HEK293T (cell line): ENCODE measurements at regions not wholly inside any gene's neighbourhood (a gene's known extent, or its start where the extent isn't known, plus 50 kb on each side); places are given as distances from the start of the nearest gene placed in this dataset.

Source experiments
- CTCF ChIA-PET: fragments of 350-600 bp; formaldehyde crosslinking; extraction: SDS; loops from one replicate; lab custom pipeline; 2021; ENCODE audit warnings: antibody characterized with exemption, inconsistent platforms; lab: Yijun Ruan, JAX
- POLR2A ChIA-PET: fragments of 350-600 bp; formaldehyde crosslinking; extraction: SDS; loops from one replicate; lab custom pipeline; 2020; ENCODE audit warnings: antibody characterized with exemption, inconsistent platforms; lab: Yijun Ruan, JAX
- DNase-seq: peaks from one replicate; pipeline ENCODE4 v3.0.0; 2012; ENCODE audit warnings: mixed read lengths; ENCODE audit errors: extremely low spot score
- ARNT ChIP-seq: fragments of 450-650 bp; IDR thresholded peaks from 2 replicates; pipeline ENCODE4 v1.6.1; 2017; ENCODE audit warnings: mild to moderate bottlenecking
- BHLHE40 ChIP-seq: fragments of 450-650 bp; IDR thresholded peaks from 2 replicates; pipeline ENCODE4 v1.6.1; 2016; ENCODE audit warnings: mild to moderate bottlenecking, moderate library complexity, borderline replicate concordance
- CTBP1 ChIP-seq: fragments of 450-650 bp; IDR thresholded peaks from 2 replicates; pipeline ENCODE4 v1.6.1; 2016; ENCODE audit warnings: borderline replicate concordance
- ELF4 ChIP-seq: fragments of 450-650 bp; IDR thresholded peaks from 2 replicates; pipeline ENCODE4 v1.6.1; 2017; ENCODE audit warnings: antibody characterized with exemption
- FOXA1 ChIP-seq: fragments of 450-650 bp; IDR thresholded peaks from 2 replicates; pipeline ENCODE4 v1.6.1; 2016; ENCODE audit warnings: mild to moderate bottlenecking
- FOXK2 ChIP-seq: fragments of 450-650 bp; IDR thresholded peaks from 2 replicates; pipeline ENCODE4 v1.6.1; 2016; ENCODE audit warnings: mild to moderate bottlenecking
- FOXM1 ChIP-seq: fragments of 450-650 bp; IDR thresholded peaks from 2 replicates; pipeline ENCODE4 v1.6.1; 2017; ENCODE audit warnings: mild to moderate bottlenecking, borderline replicate concordance
- HDGF ChIP-seq: fragments of 450-650 bp; IDR thresholded peaks from 2 replicates; pipeline ENCODE4 v1.6.1; 2017; ENCODE audit warnings: antibody characterized with exemption, borderline replicate concordance
- L3MBTL2 ChIP-seq: fragments of 450-650 bp; conservative IDR thresholded peaks from 2 replicates; pipeline ENCODE4 v1.6.1; 2016; ENCODE audit warnings: mild to moderate bottlenecking
- LEF1 ChIP-seq: fragments of 450-650 bp; IDR thresholded peaks from 2 replicates; pipeline ENCODE4 v1.6.1; 2017; ENCODE audit warnings: mild to moderate bottlenecking, borderline replicate concordance
- NFRKB ChIP-seq: fragments of 450-650 bp; IDR thresholded peaks from 2 replicates; pipeline ENCODE4 v1.6.1; 2016; ENCODE audit warnings: mild to moderate bottlenecking, moderate library complexity
- SP1 ChIP-seq: fragments of 450-650 bp; IDR thresholded peaks from 2 replicates; pipeline ENCODE4 v1.6.1; 2017
- SUZ12 ChIP-seq: fragments of 450-650 bp; IDR thresholded peaks from 2 replicates; pipeline ENCODE4 v1.6.1; 2016; ENCODE audit warnings: mild to moderate bottlenecking
- TARDBP ChIP-seq: fragments of 450-650 bp; IDR thresholded peaks from 2 replicates; pipeline ENCODE4 v1.6.1; 2016
- ZNF384 ChIP-seq: fragments of 450-650 bp; IDR thresholded peaks from 2 replicates; pipeline ENCODE4 v1.6.1; 2016
- TF ChIP-seq, protein P1 (sequence below): fragments of 450-650 bp; IDR thresholded peaks from 2 replicates; pipeline ENCODE4 v1.6.1; 2016

- CTCF ChIA-PET: no interaction called here
Observed at GRCh38 chr3:8380904-8381704, 120.5 kb upstream of the LMCD1 start.

GRCh38 chr3:8385848-8386620 is 115.6 kb upstream of the LMCD1 start:
- POLR2A ChIA-PET: no interaction called here
- TF ChIP-seq L3MBTL2: no peak
- TF ChIP-seq, protein P1, sequence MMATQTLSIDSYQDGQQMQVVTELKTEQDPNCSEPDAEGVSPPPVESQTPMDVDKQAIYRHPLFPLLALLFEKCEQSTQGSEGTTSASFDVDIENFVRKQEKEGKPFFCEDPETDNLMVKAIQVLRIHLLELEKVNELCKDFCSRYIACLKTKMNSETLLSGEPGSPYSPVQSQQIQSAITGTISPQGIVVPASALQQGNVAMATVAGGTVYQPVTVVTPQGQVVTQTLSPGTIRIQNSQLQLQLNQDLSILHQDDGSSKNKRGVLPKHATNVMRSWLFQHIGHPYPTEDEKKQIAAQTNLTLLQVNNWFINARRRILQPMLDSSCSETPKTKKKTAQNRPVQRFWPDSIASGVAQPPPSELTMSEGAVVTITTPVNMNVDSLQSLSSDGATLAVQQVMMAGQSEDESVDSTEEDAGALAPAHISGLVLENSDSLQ: no peak
- no peak for TF ChIP-seq FOXM1
- TF ChIP-seq ZNF384: no peak
- CTCF ChIA-PET: no interaction called here
- no peak for DNase-seq

More at GRCh38 chr3:8380904-8381704, 120.5 kb upstream of the LMCD1 start:
- no peak for DNase-seq
- POLR2A ChIA-PET: no interaction called here
- TF ChIP-seq FOXA1 (no peak), HDGF (no peak), FOXM1 (no peak), ZNF384 (no peak), FOXK2 (no peak)

DNA sequence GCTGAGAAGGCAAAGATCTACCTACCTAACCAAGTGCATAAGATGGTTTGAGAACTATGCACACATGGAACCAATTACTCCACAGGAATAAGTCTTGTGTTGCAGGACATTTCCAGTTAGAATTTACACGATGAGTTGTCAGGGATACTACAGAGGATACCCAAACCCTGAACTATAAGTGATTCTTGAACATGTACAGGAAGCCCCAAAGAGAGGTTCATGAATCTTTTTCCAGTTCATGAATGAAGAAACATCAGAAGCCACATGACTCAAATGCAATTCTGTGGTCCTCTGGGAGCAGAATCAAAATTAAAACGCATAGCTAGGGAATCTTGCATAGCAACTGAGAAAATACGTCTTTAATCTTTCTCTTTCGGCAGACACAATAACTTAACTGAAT is 114.1 kb upstream of the LMCD1 start:
- no peak for TF ChIP-seq TARDBP
- no peak for TF ChIP-seq L3MBTL2
- TF ChIP-seq SUZ12: no peak
- TF ChIP-seq LEF1: no peak
- TF ChIP-seq CTBP1: no peak
- no peak for TF ChIP-seq HDGF
- TF ChIP-seq ELF4: no peak
- TF ChIP-seq FOXK2: no peak
- TF ChIP-seq ARNT: no peak
- no peak for TF ChIP-seq ZNF384
- TF ChIP-seq, protein P1: no peak
- no peak for TF ChIP-seq NFRKB
- no peak for TF ChIP-seq FOXA1
- TF ChIP-seq SP1: no peak
- no peak for TF ChIP-seq FOXM1
- TF ChIP-seq BHLHE40: no peak
- ChIA-PET POLR2A (no interaction called here), CTCF (no interaction called here)
- DNase-seq: no peak

- ChIA-PET POLR2A (no interaction called here), CTCF (no interaction called here)
- no peak for TF ChIP-seq BHLHE40
- no peak for TF ChIP-seq ARNT
- TF ChIP-seq SP1: no peak
- TF ChIP-seq TARDBP: no peak
- TF ChIP-seq ZNF384: no peak
- TF ChIP-seq CTBP1: no peak
- no peak for DNase-seq
Observed at GRCh38 chr3:8399686-8400085, 101.9 kb upstream of the LMCD1 start.

- ChIA-PET POLR2A (no interaction called here), CTCF (no interaction called here)
- TF ChIP-seq ARNT (no peak), HDGF (no peak), TARDBP (no peak), ELF4 (no peak), FOXA1 (no peak), SP1 (no peak), LEF1 (no peak), ZNF384 (no peak), BHLHE40 (no peak), FOXM1 (no peak)
- DNase-seq: no peak
Observed at GRCh38 chr3:8400911-8401310, 100.7 kb upstream of the LMCD1 start.

DNA sequence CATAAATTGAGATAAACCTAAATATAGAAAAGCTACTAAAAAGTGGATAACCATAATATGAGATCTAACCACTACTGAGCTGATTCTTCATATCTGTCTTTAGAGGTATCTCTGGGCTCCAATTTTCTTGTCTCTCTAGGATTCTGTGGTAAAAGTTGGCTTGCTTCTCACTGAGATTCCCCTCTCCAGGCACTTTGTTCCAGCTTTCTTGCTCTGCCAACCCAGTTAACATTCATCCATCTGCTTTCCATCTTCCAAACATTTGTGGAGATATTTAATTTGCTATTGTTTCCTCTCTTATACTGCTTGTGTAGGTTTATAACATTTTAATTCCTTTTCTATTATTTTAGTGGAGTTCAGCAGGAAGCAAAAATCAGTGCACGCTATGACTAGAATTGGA is 97.6 kb upstream of the LMCD1 start:
- no peak for TF ChIP-seq ELF4
- ChIA-PET CTCF (interaction anchor here (0.9 kb wide), 1 partner anchor 11 kb away, joined by 3 read pairs; no protein-coding TSS in a partner anchor), POLR2A (no interaction called here)
- DNase-seq: no peak

DNA sequence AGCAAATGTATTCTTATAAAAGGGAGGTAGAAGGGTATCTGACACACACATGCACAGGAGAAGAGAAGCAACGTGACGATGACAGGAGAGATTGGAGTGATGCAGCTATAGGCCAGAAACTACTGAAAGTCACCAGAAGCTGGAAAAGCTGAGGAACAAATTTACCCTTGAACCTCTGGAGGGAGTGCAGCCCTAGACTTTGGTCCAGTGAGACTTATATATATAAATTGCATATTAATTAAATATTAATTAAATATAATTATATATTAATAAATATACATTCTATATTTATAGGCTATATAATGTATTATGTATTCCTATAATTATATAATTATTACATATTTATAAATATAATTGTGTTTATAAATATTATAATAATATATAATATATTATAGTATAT is 96.5 kb upstream of the LMCD1 start:
- POLR2A ChIA-PET: no interaction called here
- TF ChIP-seq FOXM1: no peak
- no peak for TF ChIP-seq ELF4
- TF ChIP-seq, protein P1: no peak
- TF ChIP-seq LEF1: no peak
- no peak for TF ChIP-seq ZNF384
- TF ChIP-seq SUZ12: no peak
- TF ChIP-seq CTBP1: no peak
- no peak for TF ChIP-seq HDGF
- TF ChIP-seq BHLHE40: no peak
- TF ChIP-seq FOXA1: no peak
- TF ChIP-seq NFRKB: no peak
- TF ChIP-seq L3MBTL2: no peak
- TF ChIP-seq TARDBP: no peak
- TF ChIP-seq ARNT: no peak
- TF ChIP-seq FOXK2: no peak
- TF ChIP-seq SP1: no peak

More for the DNA sequence above, 96.5 kb upstream of the LMCD1 start:
- no peak for DNase-seq
- CTCF ChIA-PET: interaction anchor here (0.9 kb wide), 1 partner anchor 20 kb away, joined by 3 read pairs; no protein-coding TSS in a partner anchor
